ENCODE measurements at regions not wholly inside any gene's neighbourhood (a gene's known extent, or its start where the extent isn't known, plus 50 kb on each side); places are given as distances from the start of the nearest gene placed in this dataset.
"Not testable (repeated sequence)": the region's sequence is repeated elsewhere in the genome, so short reads cannot be mapped to it uniquely, and the experiment has no call there.

- H3K4me3 Mint-ChIP-seq = no peak overlapping the region
- H3K27ac ChIP-seq (ENCODE audit: low read depth, low read length) = no peak overlapping the region
- H3K4me1 Mint-ChIP-seq = no peaks in the 10 kb centered on the region
- H3K27me3 ChIP-seq (ENCODE audit: control insufficient read depth, insufficient read depth, low read length, poor library complexity, severe bottlenecking) = no peaks in the 10 kb centered on the region
- no peak overlapping the region for H3K4me3 ChIP-seq (ENCODE audit: low read length)
- WGBS, 2 experiments (ENCODE audit: insufficient coverage in 1 of 2, insufficient read length in 1 of 2) = 83 to 100% methylated on average over 1 to 3 of the region's 3 CpGs
- H3K27ac Mint-ChIP-seq = no peak overlapping the region
- H3K9me3 ChIP-seq (ENCODE audit: control insufficient read depth, low read length) = no peaks in the 10 kb centered on the region
- H3K27me3 Mint-ChIP-seq (ENCODE audit: insufficient read depth) = no peaks in the 10 kb centered on the region
- no peak for TF ChIP-seq CTCF (conservative IDR thresholded peaks at IDR 0.05)
- no peak overlapping the region for H3K9ac ChIP-seq (ENCODE audit: extremely low read depth, low read length, poor library complexity, severe bottlenecking)
- no peaks in the 10 kb centered on the region for H3K4me1 ChIP-seq (ENCODE audit: control insufficient read depth, insufficient read depth, low read length)
- DNase-seq = no peak
- H3K36me3 Mint-ChIP-seq (ENCODE audit: low read depth) = no peaks in the 10 kb centered on the region
- no peaks in the 10 kb centered on the region for H3K36me3 ChIP-seq (ENCODE audit: control insufficient read depth, insufficient read depth, low read length)
- H3K9me3 Mint-ChIP-seq = peaks cover 10% of the 10 kb centered on the region
Measured at GRCh38 chr15:93759629-93760028, 471.7 kb upstream of the MCTP2 start.

GRCh38 chr15:93758824-93759223 lies 472.5 kb upstream of the MCTP2 start:
- Histone ChIP-seq H3K9ac (ENCODE audit: extremely low read depth, low read length, poor library complexity, severe bottlenecking) (no peak overlapping the region), H3K27ac (ENCODE audit: low read depth, low read length) (no peak overlapping the region), H3K9me3 (ENCODE audit: control insufficient read depth, low read length) (no peaks in the 10 kb centered on the region), H3K4me1 (ENCODE audit: control insufficient read depth, insufficient read depth, low read length) (no peaks in the 10 kb centered on the region), H3K4me3 (ENCODE audit: low read length) (no peak overlapping the region), H3K27me3 (ENCODE audit: control insufficient read depth, insufficient read depth, low read length, poor library complexity, severe bottlenecking) (no peaks in the 10 kb centered on the region), H3K36me3 (ENCODE audit: control insufficient read depth, insufficient read depth, low read length) (no peaks in the 10 kb centered on the region)
- Mint-ChIP-seq H3K36me3 (ENCODE audit: low read depth) (no peaks in the 10 kb centered on the region), H3K9me3 (peaks cover 10% of the 10 kb centered on the region), H3K27me3 (ENCODE audit: insufficient read depth) (no peaks in the 10 kb centered on the region), H3K27ac (no peak overlapping the region), H3K4me3 (no peak overlapping the region), H3K4me1 (no peaks in the 10 kb centered on the region)
- WGBS, 2 experiments (ENCODE audit: insufficient coverage in 1 of 2, insufficient read length in 1 of 2) = 93 to 100% methylated on average over 2 of the region's 2 CpGs
- TF ChIP-seq CTCF (conservative IDR thresholded peaks at IDR 0.05) = no peak
- no peak for DNase-seq

DNA sequence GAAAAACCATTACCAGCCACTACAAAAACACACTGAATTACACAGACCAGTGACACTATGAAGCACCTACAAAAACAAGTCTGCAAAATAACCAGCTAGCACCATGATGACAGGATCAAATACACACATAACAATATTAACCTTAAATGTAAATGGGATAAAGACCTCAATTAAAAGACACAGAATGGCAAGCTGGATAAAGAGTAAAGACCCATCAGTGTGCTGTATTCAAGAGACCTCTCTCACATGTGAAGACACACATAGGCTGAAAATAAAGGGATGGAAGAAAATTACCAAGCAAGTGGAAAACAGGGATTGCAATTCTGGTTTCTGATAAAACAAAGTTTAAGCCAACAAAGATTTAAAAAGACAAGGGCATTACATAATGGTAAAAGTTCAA lies 482.7 kb upstream of the MCTP2 start:
- Mint-ChIP-seq H3K9me3 (peaks cover 25% of the 10 kb centered on the region), H3K27ac (no peak overlapping the region), H3K4me1 (no peaks in the 10 kb centered on the region), H3K4me3 (no peak overlapping the region), H3K36me3 (ENCODE audit: low read depth) (no peaks in the 10 kb centered on the region), H3K27me3 (ENCODE audit: insufficient read depth) (no peaks in the 10 kb centered on the region)
- no peaks in the 10 kb centered on the region for H3K36me3 ChIP-seq (ENCODE audit: control insufficient read depth, insufficient read depth, low read length)
- no peaks in the 10 kb centered on the region for H3K9me3 ChIP-seq (ENCODE audit: control insufficient read depth, low read length)
- H3K9ac ChIP-seq (ENCODE audit: extremely low read depth, low read length, poor library complexity, severe bottlenecking) = no peak overlapping the region
- no peak overlapping the region for H3K4me3 ChIP-seq (ENCODE audit: low read length)
- DNase-seq = no peak
- H3K27me3 ChIP-seq (ENCODE audit: control insufficient read depth, insufficient read depth, low read length, poor library complexity, severe bottlenecking) = no peaks in the 10 kb centered on the region
- TF ChIP-seq CTCF (conservative IDR thresholded peaks at IDR 0.05) = no peak
- H3K27ac ChIP-seq (ENCODE audit: low read depth, low read length) = no peak overlapping the region
- no peaks in the 10 kb centered on the region for H3K4me1 ChIP-seq (ENCODE audit: control insufficient read depth, insufficient read depth, low read length)

DNA sequence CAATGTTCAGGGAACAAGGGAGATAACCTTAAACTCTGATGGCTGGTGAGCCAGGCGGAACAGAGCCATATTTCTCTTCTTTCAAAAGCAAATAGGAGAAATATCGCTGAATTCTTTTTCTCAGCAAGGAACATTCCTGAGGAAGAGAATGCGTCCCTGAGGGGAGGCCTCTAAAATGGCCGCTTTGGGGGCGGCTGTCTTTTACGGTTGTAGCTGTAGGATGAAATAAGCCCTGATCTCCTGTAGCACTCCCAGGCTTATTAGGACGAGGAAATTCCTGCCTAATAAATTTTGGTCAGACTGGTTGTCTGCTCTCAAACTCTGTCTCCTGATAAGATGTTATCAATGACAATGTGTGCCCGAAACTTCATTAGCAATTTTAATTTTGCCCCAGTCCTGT lies 496.4 kb upstream of the MCTP2 start:
- H3K4me3 Mint-ChIP-seq; H3K9ac ChIP-seq (ENCODE audit: extremely low read depth, low read length, poor library complexity, severe bottlenecking); H3K36me3 Mint-ChIP-seq (ENCODE audit: low read depth); H3K36me3 ChIP-seq (ENCODE audit: control insufficient read depth, insufficient read depth, low read length); H3K27ac ChIP-seq (ENCODE audit: low read depth, low read length); H3K4me1 ChIP-seq (ENCODE audit: control insufficient read depth, insufficient read depth, low read length); H3K27me3 Mint-ChIP-seq (ENCODE audit: insufficient read depth); H3K4me1 Mint-ChIP-seq; H3K27me3 ChIP-seq (ENCODE audit: control insufficient read depth, insufficient read depth, low read length, poor library complexity, severe bottlenecking); H3K4me3 ChIP-seq (ENCODE audit: low read length); H3K27ac Mint-ChIP-seq: not testable (repeated sequence)
- 93 to 95% methylated on average over 7 of the region's 8 CpGs for WGBS, 2 experiments (ENCODE audit: insufficient coverage in 1 of 2, insufficient read length in 1 of 2)
- peak; percentile 57 for DNase-seq
- H3K9me3 Mint-ChIP-seq = peaks cover 27% of the 10 kb centered on the region
- peaks cover 33% of the 10 kb centered on the region for H3K9me3 ChIP-seq (ENCODE audit: control insufficient read depth, low read length)

Measured in endodermal cell (in vitro differentiated cells).